ENCODE measurements at regions not wholly inside any gene's neighbourhood (a gene's known extent, or its start where the extent isn't known, plus 50 kb on each side); places are given as distances from the start of the nearest gene placed in this dataset.

- no peaks in the 10 kb centered on the region; the same call in 1 of the 2 replicates for H3K9me2 ChIP-seq (replicated peaks; ENCODE audit: insufficient read depth, low read length)
Measured at GRCh38 chr13:80083853-80084676, 256.9 kb downstream of the SPRY2 start.

GRCh38 chr13:80083081-80083852 lies 257.7 kb downstream of the SPRY2 start:
- Histone ChIP-seq H3K9ac (ENCODE audit: low read length) (no peak overlapping the region), H3K4me2 (ENCODE audit: low read depth, low read length, poor library complexity, severe bottlenecking) (no peak overlapping the region), H2AFZ (ENCODE audit: low read length) (no peak overlapping the region)

More at GRCh38 chr13:80083853-80084676, 256.9 kb downstream of the SPRY2 start:
- H4K20me1 ChIP-seq (ENCODE audit: insufficient read depth, low read depth, low read length): no peaks in the 10 kb centered on the region
- peaks cover 6% of the 10 kb centered on the region; the same call in 1 of the 2 replicates for H3K9me3 ChIP-seq (ENCODE audit: low read length)
- DNase-seq: no peak
- H3K4me1 ChIP-seq (ENCODE audit: low read length): no peaks in the 10 kb centered on the region
- no peak overlapping the region for H2AFZ ChIP-seq (ENCODE audit: low read length)
- H3K27ac ChIP-seq (ENCODE audit: low read length): no peak overlapping the region
- no peak overlapping the region for H3K9ac ChIP-seq (ENCODE audit: low read length)
- H3K4me2 ChIP-seq (ENCODE audit: low read depth, low read length, poor library complexity, severe bottlenecking): no peak overlapping the region
- H3K4me3 ChIP-seq (ENCODE audit: low read length): no peak overlapping the region
- H3K27me3 ChIP-seq (ENCODE audit: low read length): no peaks in the 10 kb centered on the region
- H3K36me3 ChIP-seq (ENCODE audit: insufficient read depth, low read length): no peaks in the 10 kb centered on the region
- no peaks in the 10 kb centered on the region for H3K79me2 ChIP-seq (ENCODE audit: low read length)

GRCh38 chr13:80082396-80083080 lies 258.4 kb downstream of the SPRY2 start:
- Histone ChIP-seq H3K27ac (ENCODE audit: low read length) (no peak overlapping the region), H3K4me2 (ENCODE audit: low read depth, low read length, poor library complexity, severe bottlenecking) (no peak overlapping the region), H3K4me3 (ENCODE audit: low read length) (no peak overlapping the region), H3K27me3 (ENCODE audit: low read length) (no peaks in the 10 kb centered on the region), H3K9me3 (ENCODE audit: low read length) (peaks cover 6% of the 10 kb centered on the region; the same call in 1 of the 2 replicates), H2AFZ (ENCODE audit: low read length) (no peak overlapping the region), H3K4me1 (ENCODE audit: low read length) (no peaks in the 10 kb centered on the region), H3K79me2 (ENCODE audit: low read length) (no peaks in the 10 kb centered on the region), H3K36me3 (ENCODE audit: insufficient read depth, low read length) (no peaks in the 10 kb centered on the region), H3K9me2 (replicated peaks; ENCODE audit: insufficient read depth, low read length) (no peaks in the 10 kb centered on the region; the same call in 1 of the 2 replicates), H4K20me1 (ENCODE audit: insufficient read depth, low read depth, low read length) (no peaks in the 10 kb centered on the region), H3K9ac (ENCODE audit: low read length) (no peak overlapping the region)
- DNase-seq: no peak

More at GRCh38 chr13:80083081-80083852, 257.7 kb downstream of the SPRY2 start:
- Histone ChIP-seq H3K4me3 (ENCODE audit: low read length) (no peak overlapping the region), H3K9me3 (ENCODE audit: low read length) (peaks cover 6% of the 10 kb centered on the region; the same call in 1 of the 2 replicates), H3K27me3 (ENCODE audit: low read length) (no peaks in the 10 kb centered on the region), H3K27ac (ENCODE audit: low read length) (no peak overlapping the region), H4K20me1 (ENCODE audit: insufficient read depth, low read depth, low read length) (no peaks in the 10 kb centered on the region), H3K4me1 (ENCODE audit: low read length) (no peaks in the 10 kb centered on the region), H3K36me3 (ENCODE audit: insufficient read depth, low read length) (no peaks in the 10 kb centered on the region), H3K79me2 (ENCODE audit: low read length) (no peaks in the 10 kb centered on the region), H3K9me2 (replicated peaks; ENCODE audit: insufficient read depth, low read length) (no peaks in the 10 kb centered on the region; the same call in 1 of the 2 replicates)
- DNase-seq: no peak

GRCh38 chr13:80074811-80075210 lies 266.1 kb downstream of the SPRY2 start:
- Histone ChIP-seq H3K4me2 (ENCODE audit: low read depth, low read length, poor library complexity, severe bottlenecking) (no peak overlapping the region), H3K27ac (ENCODE audit: low read length) (no peak overlapping the region), H3K9me3 (ENCODE audit: low read length) (peaks cover 4% of the 10 kb centered on the region; the same call in 1 of the 2 replicates), H3K36me3 (ENCODE audit: insufficient read depth, low read length) (no peaks in the 10 kb centered on the region), H3K4me3 (ENCODE audit: low read length) (no peak overlapping the region), H3K4me1 (ENCODE audit: low read length) (no peaks in the 10 kb centered on the region), H3K9ac (ENCODE audit: low read length) (no peak overlapping the region), H2AFZ (ENCODE audit: low read length) (no peak overlapping the region), H3K9me2 (replicated peaks; ENCODE audit: insufficient read depth, low read length) (no peaks in the 10 kb centered on the region), H3K27me3 (ENCODE audit: low read length) (no peaks in the 10 kb centered on the region), H4K20me1 (ENCODE audit: insufficient read depth, low read depth, low read length) (no peaks in the 10 kb centered on the region), H3K79me2 (ENCODE audit: low read length) (no peaks in the 10 kb centered on the region)
- no peak for DNase-seq

- H3K79me2 ChIP-seq (ENCODE audit: low read length): no peaks in the 10 kb centered on the region
- no peak overlapping the region for H3K9ac ChIP-seq (ENCODE audit: low read length)
- H3K27ac ChIP-seq (ENCODE audit: low read length): no peak overlapping the region
- no peak for DNase-seq
- H2AFZ ChIP-seq (ENCODE audit: low read length): no peak overlapping the region
- no peaks in the 10 kb centered on the region for H3K4me1 ChIP-seq (ENCODE audit: low read length)
- no peak overlapping the region for H3K4me3 ChIP-seq (ENCODE audit: low read length)
- no peaks in the 10 kb centered on the region for H3K36me3 ChIP-seq (ENCODE audit: insufficient read depth, low read length)
- H3K4me2 ChIP-seq (ENCODE audit: low read depth, low read length, poor library complexity, severe bottlenecking): no peak overlapping the region
- no peaks in the 10 kb centered on the region for H4K20me1 ChIP-seq (ENCODE audit: insufficient read depth, low read depth, low read length)
- no peaks in the 10 kb centered on the region for H3K27me3 ChIP-seq (ENCODE audit: low read length)
- H3K9me3 ChIP-seq (ENCODE audit: low read length): peaks cover 4% of the 10 kb centered on the region; the same call in 1 of the 2 replicates
- no peaks in the 10 kb centered on the region for H3K9me2 ChIP-seq (replicated peaks; ENCODE audit: insufficient read depth, low read length)
Measured at GRCh38 chr13:80074143-80074752, 266.7 kb downstream of the SPRY2 start.

GRCh38 chr13:80072231-80072630 lies 268.7 kb downstream of the SPRY2 start:
- DNase-seq: no peak
- Histone ChIP-seq H3K79me2 (ENCODE audit: low read length) (no peaks in the 10 kb centered on the region), H3K4me2 (ENCODE audit: low read depth, low read length, poor library complexity, severe bottlenecking) (no peak overlapping the region), H4K20me1 (ENCODE audit: insufficient read depth, low read depth, low read length) (no peaks in the 10 kb centered on the region), H3K4me3 (ENCODE audit: low read length) (no peak overlapping the region), H3K27ac (ENCODE audit: low read length) (no peak overlapping the region), H3K4me1 (ENCODE audit: low read length) (no peaks in the 10 kb centered on the region), H3K36me3 (ENCODE audit: insufficient read depth, low read length) (no peaks in the 10 kb centered on the region), H3K9ac (ENCODE audit: low read length) (no peak overlapping the region), H2AFZ (ENCODE audit: low read length) (no peak overlapping the region), H3K9me2 (replicated peaks; ENCODE audit: insufficient read depth, low read length) (no peaks in the 10 kb centered on the region), H3K9me3 (ENCODE audit: low read length) (peaks cover under 1% of the 10 kb centered on the region; the same call in 1 of the 2 replicates), H3K27me3 (ENCODE audit: low read length) (no peaks in the 10 kb centered on the region)

- H3K9ac ChIP-seq (ENCODE audit: low read length): no peak overlapping the region
- H3K27me3 ChIP-seq (ENCODE audit: low read length): no peaks in the 10 kb centered on the region
- no peak overlapping the region for H3K4me2 ChIP-seq (ENCODE audit: low read depth, low read length, poor library complexity, severe bottlenecking)
- H2AFZ ChIP-seq (ENCODE audit: low read length): no peak overlapping the region
- H3K79me2 ChIP-seq (ENCODE audit: low read length): no peaks in the 10 kb centered on the region
- H3K36me3 ChIP-seq (ENCODE audit: insufficient read depth, low read length): no peaks in the 10 kb centered on the region
- H3K9me3 ChIP-seq (ENCODE audit: low read length): no peaks in the 10 kb centered on the region
- H4K20me1 ChIP-seq (ENCODE audit: insufficient read depth, low read depth, low read length): no peaks in the 10 kb centered on the region
- H3K4me3 ChIP-seq (ENCODE audit: low read length): no peak overlapping the region
- no peaks in the 10 kb centered on the region for H3K4me1 ChIP-seq (ENCODE audit: low read length)
- H3K27ac ChIP-seq (ENCODE audit: low read length): no peak overlapping the region
- no peaks in the 10 kb centered on the region for H3K9me2 ChIP-seq (replicated peaks; ENCODE audit: insufficient read depth, low read length)
- no peak for DNase-seq
Measured at GRCh38 chr13:80070024-80070703, 270.8 kb downstream of the SPRY2 start.
